ENCODE measurements at regions not wholly inside any gene's neighbourhood (a gene's known extent, or its start where the extent isn't known, plus 50 kb on each side); places are given as distances from the start of the nearest gene placed in this dataset.

DNA sequence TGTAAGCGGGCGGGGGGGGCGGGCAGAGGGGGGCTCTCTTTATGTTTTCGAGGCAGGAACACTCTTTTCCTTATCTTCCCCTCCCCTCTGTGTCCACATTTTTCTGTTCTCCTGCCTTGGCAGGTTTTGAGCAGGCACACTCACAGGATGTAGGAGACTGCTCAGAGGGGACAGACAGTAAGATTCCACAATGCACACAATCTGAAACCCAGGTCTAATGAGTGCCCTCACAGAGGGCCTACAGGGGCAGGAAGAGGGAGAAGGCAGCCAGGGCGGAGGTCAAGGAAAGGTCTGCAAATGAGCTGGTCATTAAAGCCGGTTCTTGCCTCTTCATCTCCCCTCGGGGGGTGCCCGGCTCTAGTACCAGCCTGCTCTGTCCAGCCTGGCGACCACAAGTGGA, 106.1 kb upstream of the ATP6AP2 start:
- intact Hi-C loops (cut with DNase I, micrococcal nuclease) = loop anchor here in 1 of 2 experiments (10.0 kb wide), 1 partner anchor 320 kb away; no protein-coding TSS in a partner anchor
- TF ChIP-seq, protein P1, sequence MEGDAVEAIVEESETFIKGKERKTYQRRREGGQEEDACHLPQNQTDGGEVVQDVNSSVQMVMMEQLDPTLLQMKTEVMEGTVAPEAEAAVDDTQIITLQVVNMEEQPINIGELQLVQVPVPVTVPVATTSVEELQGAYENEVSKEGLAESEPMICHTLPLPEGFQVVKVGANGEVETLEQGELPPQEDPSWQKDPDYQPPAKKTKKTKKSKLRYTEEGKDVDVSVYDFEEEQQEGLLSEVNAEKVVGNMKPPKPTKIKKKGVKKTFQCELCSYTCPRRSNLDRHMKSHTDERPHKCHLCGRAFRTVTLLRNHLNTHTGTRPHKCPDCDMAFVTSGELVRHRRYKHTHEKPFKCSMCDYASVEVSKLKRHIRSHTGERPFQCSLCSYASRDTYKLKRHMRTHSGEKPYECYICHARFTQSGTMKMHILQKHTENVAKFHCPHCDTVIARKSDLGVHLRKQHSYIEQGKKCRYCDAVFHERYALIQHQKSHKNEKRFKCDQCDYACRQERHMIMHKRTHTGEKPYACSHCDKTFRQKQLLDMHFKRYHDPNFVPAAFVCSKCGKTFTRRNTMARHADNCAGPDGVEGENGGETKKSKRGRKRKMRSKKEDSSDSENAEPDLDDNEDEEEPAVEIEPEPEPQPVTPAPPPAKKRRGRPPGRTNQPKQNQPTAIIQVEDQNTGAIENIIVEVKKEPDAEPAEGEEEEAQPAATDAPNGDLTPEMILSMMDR (IDR thresholded peaks at IDR 0.05) = no peak
- no peaks in the 10 kb centered on the region for H3K27me3 Mint-ChIP-seq
- ATAC-seq (ENCODE audit: poor library complexity) = no peak
- H3K4me1 Mint-ChIP-seq (ENCODE audit: low read depth) = peaks cover 32% of the 10 kb centered on the region
- H3K4me3 Mint-ChIP-seq = no peak overlapping the region
- no peaks in the 10 kb centered on the region for H3K27me3 ChIP-seq (ENCODE audit: control insufficient read depth in 1 of 2, insufficient read depth in 2 of 2, low read length in 2 of 2)
- no peak overlapping the region for H3K27ac Mint-ChIP-seq
- ChIA-PET CTCF (no interaction called here), POLR2A (no interaction called here)
- no peaks in the 10 kb centered on the region for H3K9me3 Mint-ChIP-seq
- H3K4me1 ChIP-seq (ENCODE audit: insufficient read depth, low read length) = peaks cover 34% of the 10 kb centered on the region
- no peak for DNase-seq
- H3K4me3 ChIP-seq (ENCODE audit: low read length) = no peak overlapping the region
- no peaks in the 10 kb centered on the region for H3K36me3 ChIP-seq (ENCODE audit: insufficient read depth, low read length)
- no peaks in the 10 kb centered on the region for H3K9me3 ChIP-seq (ENCODE audit: control insufficient read depth in 1 of 2, insufficient read depth in 1 of 2, low read length in 2 of 2)
- H3K36me3 Mint-ChIP-seq (ENCODE audit: low read depth) = no peaks in the 10 kb centered on the region
- no peak overlapping the region for H3K27ac ChIP-seq (ENCODE audit: low read depth in 1 of 2, low read length in 2 of 2)

DNA sequence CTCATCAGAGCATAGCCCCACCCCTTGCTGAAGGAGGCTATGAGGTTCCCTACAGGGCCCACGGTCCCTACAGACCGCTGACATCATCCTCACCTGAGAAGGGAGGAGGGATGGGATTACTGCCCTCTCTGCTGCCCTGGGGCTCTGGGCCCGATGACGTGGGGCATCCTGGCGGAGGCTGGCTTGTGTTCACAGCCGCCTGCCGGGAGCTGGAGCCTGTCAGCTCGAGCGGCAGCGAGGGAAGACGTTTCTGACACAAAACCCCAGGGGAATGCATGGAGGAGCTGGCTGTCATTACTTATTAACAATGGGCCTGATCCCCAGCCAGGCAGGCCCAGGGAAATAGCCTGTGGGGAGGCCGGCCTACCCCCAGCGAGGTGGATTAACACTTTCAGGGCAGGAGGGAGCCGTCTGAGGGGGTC, 106.6 kb upstream of the ATP6AP2 start:
- no peaks in the 10 kb centered on the region for H3K9me3 ChIP-seq (ENCODE audit: control insufficient read depth in 1 of 2, insufficient read depth in 1 of 2, low read length in 2 of 2)
- TF ChIP-seq, protein P1 (IDR thresholded peaks at IDR 0.05) = no peak
- peaks cover 32% of the 10 kb centered on the region for H3K4me1 Mint-ChIP-seq (ENCODE audit: low read depth)
- H3K27me3 Mint-ChIP-seq = no peaks in the 10 kb centered on the region
- intact Hi-C loops (cut with DNase I, micrococcal nuclease) = loop anchor here in 1 of 2 experiments (10.0 kb wide), 1 partner anchor 319 kb away; no protein-coding TSS in a partner anchor
- H3K4me3 Mint-ChIP-seq = no peak overlapping the region
- peaks cover 34% of the 10 kb centered on the region for H3K4me1 ChIP-seq (ENCODE audit: insufficient read depth, low read length)
- H3K36me3 ChIP-seq (ENCODE audit: insufficient read depth, low read length) = no peaks in the 10 kb centered on the region
- ChIA-PET CTCF (no interaction called here), POLR2A (no interaction called here)
- DNase-seq = no peak
- ATAC-seq (ENCODE audit: poor library complexity) = no peak
- no peaks in the 10 kb centered on the region for H3K36me3 Mint-ChIP-seq (ENCODE audit: low read depth)
- no peak overlapping the region for H3K4me3 ChIP-seq (ENCODE audit: low read length)
- no peak overlapping the region for H3K27ac ChIP-seq (ENCODE audit: low read depth in 1 of 2, low read length in 2 of 2)
- no peaks in the 10 kb centered on the region for H3K9me3 Mint-ChIP-seq
- no peak overlapping the region for H3K27ac Mint-ChIP-seq
- H3K27me3 ChIP-seq (ENCODE audit: control insufficient read depth in 1 of 2, insufficient read depth in 2 of 2, low read length in 2 of 2) = no peaks in the 10 kb centered on the region

DNA sequence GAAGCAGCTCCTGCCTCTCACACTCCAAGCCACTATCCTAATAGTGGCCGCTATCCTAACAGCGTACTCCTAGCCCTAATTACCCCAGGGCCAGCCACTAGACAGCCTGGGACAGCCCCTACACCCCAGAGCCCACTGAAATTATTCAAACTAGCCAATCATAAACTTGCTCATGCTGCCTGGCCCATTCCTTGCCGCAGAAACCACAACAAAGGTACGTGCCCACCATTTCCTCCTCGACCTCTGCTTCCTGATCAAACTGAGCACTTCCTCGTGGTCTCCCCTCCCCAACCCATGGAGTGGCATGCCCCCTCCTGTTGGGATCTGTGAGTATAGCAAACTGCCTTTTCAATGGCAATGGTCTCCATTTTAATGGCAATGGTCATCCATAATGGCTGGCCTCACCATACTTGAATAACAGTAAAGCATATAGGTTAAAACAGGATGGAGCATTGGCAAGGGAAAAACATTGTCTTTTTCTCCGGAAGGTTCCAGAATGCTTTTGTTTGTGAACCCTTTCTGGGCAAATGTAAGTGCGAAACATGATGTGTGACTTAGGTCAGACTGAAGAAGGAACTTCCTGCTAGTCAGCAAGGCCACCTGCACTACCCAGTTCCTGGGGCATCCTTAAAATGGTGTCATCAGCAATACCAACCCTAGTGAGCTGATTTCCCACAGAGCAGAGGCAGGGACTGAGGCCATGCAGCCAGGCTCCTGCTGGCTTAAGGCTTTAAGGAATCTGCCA, 107.1 kb upstream of the ATP6AP2 start:
- ChIA-PET POLR2A (no interaction called here), CTCF (no interaction called here)
- H3K27ac Mint-ChIP-seq = no peak overlapping the region
- peaks cover 33% of the 10 kb centered on the region for H3K4me1 Mint-ChIP-seq (ENCODE audit: low read depth)
- H3K36me3 Mint-ChIP-seq (ENCODE audit: low read depth) = no peaks in the 10 kb centered on the region
- Histone ChIP-seq H3K4me3 (ENCODE audit: low read length) (no peak overlapping the region), H3K27ac (ENCODE audit: low read depth in 1 of 2, low read length in 2 of 2) (no peak overlapping the region), H3K27me3 (ENCODE audit: control insufficient read depth in 1 of 2, insufficient read depth in 2 of 2, low read length in 2 of 2) (no peaks in the 10 kb centered on the region), H3K4me1 (ENCODE audit: insufficient read depth, low read length) (peaks cover 34% of the 10 kb centered on the region), H3K36me3 (ENCODE audit: insufficient read depth, low read length) (no peaks in the 10 kb centered on the region), H3K9me3 (ENCODE audit: control insufficient read depth in 1 of 2, insufficient read depth in 1 of 2, low read length in 2 of 2) (no peaks in the 10 kb centered on the region)
- no peak overlapping the region for H3K4me3 Mint-ChIP-seq
- no peaks in the 10 kb centered on the region for H3K27me3 Mint-ChIP-seq
- no peak for ATAC-seq (ENCODE audit: poor library complexity)
- intact Hi-C loops (cut with DNase I, micrococcal nuclease) = loop anchor here in 1 of 2 experiments (2.0 to 10.0 kb wide), 2 partner anchors 319 to 743 kb away; no protein-coding TSS in a partner anchor
- DNase-seq = no peak
- H3K9me3 Mint-ChIP-seq = no peaks in the 10 kb centered on the region
- TF ChIP-seq, protein P1 (IDR thresholded peaks at IDR 0.05) = no peak
